AG08395 (cell line): ENCODE measurements at regions not wholly inside any gene's neighbourhood (a gene's known extent, or its start where the extent isn't known, plus 50 kb on each side); places are given as distances from the start of the nearest gene placed in this dataset.
"Not testable (repeated sequence)": the region's sequence is repeated elsewhere in the genome, so short reads cannot be mapped to it uniquely, and the experiment has no call there.

ENCODE experiments used
- DNase-seq: peaks from one replicate; pipeline ENCODE4 v3.0.0; 2012; ENCODE audit warnings: mixed read lengths, low spot score

- no peak for DNase-seq
These were observed 169.2 kb upstream of the PLXNC1 start for GRCh38 chr12:93979189-93979588.

- no peak for DNase-seq
These were observed 167.7 kb upstream of the PLXNC1 start for GRCh38 chr12:93980711-93981110.

- DNase-seq: no peak
These were observed 167.0 kb upstream of the PLXNC1 start for GRCh38 chr12:93981411-93981810.

GRCh38 chr12:93982771-93983315 is 165.5 kb upstream of the PLXNC1 start:
- peak; percentile 59 for DNase-seq

GRCh38 chr12:93984005-93984404 is 164.4 kb upstream of the PLXNC1 start:
- no peak for DNase-seq

GRCh38 chr12:93989949-93990348 is 158.4 kb upstream of the PLXNC1 start:
- DNase-seq: no peak

GRCh38 chr12:93990832-93991803 is 157.3 kb upstream of the PLXNC1 start:
- DNase-seq: peak; percentile 72

- DNase-seq: no peak
These were observed 156.4 kb upstream of the PLXNC1 start for GRCh38 chr12:93991829-93992461.

- no peak for DNase-seq
These were observed 153.7 kb upstream of the PLXNC1 start for GRCh38 chr12:93994721-93995120.

- DNase-seq: no peak
These were observed 152.1 kb upstream of the PLXNC1 start for GRCh38 chr12:93996321-93996720.

GRCh38 chr12:94001691-94002090 is 146.7 kb upstream of the PLXNC1 start:
- no peak for DNase-seq

GRCh38 chr12:94002925-94003324 is 145.5 kb upstream of the PLXNC1 start:
- DNase-seq: not testable (repeated sequence)

- not testable (repeated sequence) for DNase-seq
These were observed 140.5 kb upstream of the PLXNC1 start for GRCh38 chr12:94007833-94008232.

GRCh38 chr12:94010307-94010706 is 138.1 kb upstream of the PLXNC1 start:
- DNase-seq: no peak

- no peak for DNase-seq
These were observed 136.3 kb upstream of the PLXNC1 start for GRCh38 chr12:94012071-94012470.

- no peak for DNase-seq
These were observed 135.8 kb upstream of the PLXNC1 start for GRCh38 chr12:94012590-94012989.

GRCh38 chr12:94017247-94017646 is 131.1 kb upstream of the PLXNC1 start:
- not testable (repeated sequence) for DNase-seq

- DNase-seq: no peak
These were observed 128.0 kb upstream of the PLXNC1 start for GRCh38 chr12:94020335-94020734.

GRCh38 chr12:94023879-94024278 is 124.5 kb upstream of the PLXNC1 start:
- DNase-seq: no peak

- no peak for DNase-seq
These were observed 123.3 kb upstream of the PLXNC1 start for GRCh38 chr12:94025068-94025467.

GRCh38 chr12:94025756-94026155 is 122.6 kb upstream of the PLXNC1 start:
- DNase-seq: no peak

- DNase-seq: no peak
These were observed 121.8 kb upstream of the PLXNC1 start for GRCh38 chr12:94026596-94026995.

GRCh38 chr12:94027561-94027960 is 120.8 kb upstream of the PLXNC1 start:
- no peak for DNase-seq
